EL (cell line): ENCODE measurements at regions not wholly inside any gene's neighbourhood (a gene's known extent, or its start where the extent isn't known, plus 50 kb on each side); places are given as distances from the start of the nearest gene placed in this dataset.

Source experiments
- DNase-seq: peaks from one replicate; pipeline ENCODE4 v3.0.0-alpha.2; 2016

- DNase-seq: no peak
Observed at GRCh38 chr6:159325476-159325875, 156.3 kb downstream of the FNDC1 start.

GRCh38 chr6:159324596-159324995 lies 155.4 kb downstream of the FNDC1 start:
- no peak for DNase-seq
